ENCODE measurements at regions not wholly inside any gene's neighbourhood (a gene's known extent, or its start where the extent isn't known, plus 50 kb on each side); places are given as distances from the start of the nearest gene placed in this dataset.

GRCh38 chr2:239466755-239467271 lies 66.0 kb upstream of the HDAC4 start:
- Histone ChIP-seq H3K27me3 (ENCODE audit: control insufficient read depth in 2 of 2, insufficient read depth in 2 of 2, low read length in 2 of 2) (no peaks in the 10 kb centered on the region), H3K4me1 (ENCODE audit: control insufficient read depth in 2 of 2, insufficient read depth in 2 of 2, low read length in 2 of 2) (no peaks in the 10 kb centered on the region), H3K36me3 (ENCODE audit: control insufficient read depth in 2 of 3, insufficient read depth in 3 of 3, low read length in 3 of 3) (no peaks in the 10 kb centered on the region), H3K9me3 (ENCODE audit: control insufficient read depth in 2 of 3, low read length in 3 of 3) (no peaks in the 10 kb centered on the region), H3K27ac (ENCODE audit: low read depth, low read length) (no peak overlapping the region), H3K4me3 (ENCODE audit: low read length) (no peak overlapping the region)
- POLR2A ChIA-PET, result interaction anchor here (0.8 kb wide), 1 partner anchor 9 kb away, joined by 3 read pairs; no protein-coding TSS in a partner anchor
- Mint-ChIP-seq H3K4me1 (peaks cover 0 to 2% (median 0%) of the 10 kb centered on the region in 7 donors), H3K36me3 (no peaks in the 10 kb centered on the region), H3K9me3 (no peaks in the 10 kb centered on the region), H3K27ac (no peak overlapping the region), H3K27me3 (no peaks in the 10 kb centered on the region), H3K4me3 (no peak overlapping the region)
- no peak for ATAC-seq
- CTCF ChIA-PET, result no interaction called here
- DNase-seq, result no peak
- intact Hi-C loops (cut with micrococcal nuclease), result no loop called here

- no peaks in the 10 kb centered on the region for H3K9me3 Mint-ChIP-seq
- H3K27me3 Mint-ChIP-seq, result no peaks in the 10 kb centered on the region
- H3K4me1 ChIP-seq (ENCODE audit: control insufficient read depth in 2 of 2, insufficient read depth in 2 of 2, low read length in 2 of 2), result no peaks in the 10 kb centered on the region
- ChIA-PET POLR2A (interaction anchor here (0.8 kb wide), 1 partner anchor 9 kb away, joined by 3 read pairs; no protein-coding TSS in a partner anchor), CTCF (no interaction called here)
- no peak overlapping the region for H3K4me3 ChIP-seq (ENCODE audit: low read length)
- peaks cover 0 to 2% (median 0%) of the 10 kb centered on the region in 7 donors for H3K4me1 Mint-ChIP-seq
- no peaks in the 10 kb centered on the region for H3K36me3 ChIP-seq (ENCODE audit: control insufficient read depth in 2 of 3, insufficient read depth in 3 of 3, low read length in 3 of 3)
- H3K27me3 ChIP-seq (ENCODE audit: control insufficient read depth in 2 of 2, insufficient read depth in 2 of 2, low read length in 2 of 2), result no peaks in the 10 kb centered on the region
- no peak overlapping the region for H3K27ac Mint-ChIP-seq
- intact Hi-C loops (cut with micrococcal nuclease), result no loop called here
- H3K27ac ChIP-seq (ENCODE audit: low read depth, low read length), result no peak overlapping the region
- ATAC-seq, result no peak
- no peak overlapping the region for H3K4me3 Mint-ChIP-seq
- no peak for DNase-seq
- no peaks in the 10 kb centered on the region for H3K9me3 ChIP-seq (ENCODE audit: control insufficient read depth in 2 of 3, low read length in 3 of 3)
- no peaks in the 10 kb centered on the region for H3K36me3 Mint-ChIP-seq
Observed at GRCh38 chr2:239466061-239466754, 65.4 kb upstream of the HDAC4 start.

GRCh38 chr2:239465017-239466001 lies 64.5 kb upstream of the HDAC4 start:
- POLR2A ChIA-PET, result no interaction called here
- Histone ChIP-seq H3K36me3 (ENCODE audit: control insufficient read depth in 2 of 3, insufficient read depth in 3 of 3, low read length in 3 of 3) (no peaks in the 10 kb centered on the region), H3K4me1 (ENCODE audit: control insufficient read depth in 2 of 2, insufficient read depth in 2 of 2, low read length in 2 of 2) (no peaks in the 10 kb centered on the region), H3K9me3 (ENCODE audit: control insufficient read depth in 2 of 3, low read length in 3 of 3) (no peaks in the 10 kb centered on the region), H3K27me3 (ENCODE audit: control insufficient read depth in 2 of 2, insufficient read depth in 2 of 2, low read length in 2 of 2) (no peaks in the 10 kb centered on the region), H3K4me3 (ENCODE audit: low read length) (no peak overlapping the region), H3K27ac (ENCODE audit: low read depth, low read length) (no peak overlapping the region)
- H3K9me3 Mint-ChIP-seq, result no peaks in the 10 kb centered on the region
- H3K36me3 Mint-ChIP-seq, result no peaks in the 10 kb centered on the region
- DNase-seq, result peak in 1 of 9 donors; percentile 6
- no peak overlapping the region for H3K27ac Mint-ChIP-seq
- no peak overlapping the region for H3K4me3 Mint-ChIP-seq
- CTCF ChIA-PET, result no interaction called here
- no peaks in the 10 kb centered on the region for H3K27me3 Mint-ChIP-seq
- H3K4me1 Mint-ChIP-seq, result peaks cover 0 to 2% (median 0%) of the 10 kb centered on the region in 7 donors
- intact Hi-C loops (cut with micrococcal nuclease), result no loop called here
- peak; percentile 85 for ATAC-seq

- no peak for ATAC-seq
- H3K9me3 Mint-ChIP-seq, result peaks cover 0 to 2% (median 0%) of the 10 kb centered on the region in 11 donors
- ChIA-PET POLR2A (no interaction called here), CTCF (no interaction called here)
- peaks cover 0 to 6% (median 0%) of the 10 kb centered on the region in 5 donors for H3K27me3 Mint-ChIP-seq
- H3K27ac Mint-ChIP-seq, result no peak overlapping the region
- no peak for DNase-seq
- H3K36me3 ChIP-seq (ENCODE audit: control insufficient read depth in 2 of 3, insufficient read depth in 3 of 3, low read length in 3 of 3), result no peaks in the 10 kb centered on the region
- H3K4me3 Mint-ChIP-seq, result no peak overlapping the region
- no peaks in the 10 kb centered on the region for H3K9me3 ChIP-seq (ENCODE audit: control insufficient read depth in 2 of 3, low read length in 3 of 3)
- intact Hi-C loops (cut with micrococcal nuclease), result no loop called here
- no peaks in the 10 kb centered on the region for H3K27me3 ChIP-seq (ENCODE audit: control insufficient read depth in 2 of 2, insufficient read depth in 2 of 2, low read length in 2 of 2)
- no peak overlapping the region for H3K27ac ChIP-seq (ENCODE audit: low read depth, low read length)
- peaks cover 0 to 2% (median 0%) of the 10 kb centered on the region in 7 donors for H3K4me1 Mint-ChIP-seq
- no peak overlapping the region for H3K4me3 ChIP-seq (ENCODE audit: low read length)
- H3K4me1 ChIP-seq (ENCODE audit: control insufficient read depth in 2 of 2, insufficient read depth in 2 of 2, low read length in 2 of 2), result no peaks in the 10 kb centered on the region
- peaks cover 0 to 3% (median 0%) of the 10 kb centered on the region in 5 donors for H3K36me3 Mint-ChIP-seq
Observed at GRCh38 chr2:239464166-239465016, 63.6 kb upstream of the HDAC4 start.

- POLR2A ChIA-PET, result no interaction called here
- Mint-ChIP-seq H3K27ac (no peak overlapping the region), H3K9me3 (peaks cover 0 to 2% (median 0%) of the 10 kb centered on the region in 11 donors), H3K36me3 (peaks cover 0 to 3% (median 0%) of the 10 kb centered on the region in 5 donors), H3K4me1 (peaks cover 0 to 2% (median 0%) of the 10 kb centered on the region in 7 donors), H3K4me3 (no peak overlapping the region), H3K27me3 (peaks cover 0 to 6% (median 0%) of the 10 kb centered on the region in 5 donors)
- intact Hi-C loops (cut with micrococcal nuclease), result no loop called here
- Histone ChIP-seq H3K27ac (ENCODE audit: low read depth, low read length) (no peak overlapping the region), H3K4me3 (ENCODE audit: low read length) (no peak overlapping the region), H3K36me3 (ENCODE audit: control insufficient read depth in 2 of 3, insufficient read depth in 3 of 3, low read length in 3 of 3) (no peaks in the 10 kb centered on the region), H3K27me3 (ENCODE audit: control insufficient read depth in 2 of 2, insufficient read depth in 2 of 2, low read length in 2 of 2) (no peaks in the 10 kb centered on the region), H3K9me3 (ENCODE audit: control insufficient read depth in 2 of 3, low read length in 3 of 3) (no peaks in the 10 kb centered on the region), H3K4me1 (ENCODE audit: control insufficient read depth in 2 of 2, insufficient read depth in 2 of 2, low read length in 2 of 2) (no peaks in the 10 kb centered on the region)
- no peak for DNase-seq
- ATAC-seq, result no peak
- CTCF ChIA-PET, result no interaction called here
Observed at GRCh38 chr2:239463541-239464165, 62.8 kb upstream of the HDAC4 start.
